T-helper 1 cell treated with Interleukin-12 subunit alpha and Interleukin-12 subunit beta and Interleukin-4 antibody, amounts not matched to agents 30 μg/mL and 1 μg/mL, for 36 hours (primary cell): ENCODE measurements at regions not wholly inside any gene's neighbourhood (a gene's known extent, or its start where the extent isn't known, plus 50 kb on each side); places are given as distances from the start of the nearest gene placed in this dataset.

Experiments
- H3K27ac Mint-ChIP-seq: one replicate; pipeline ENCODE4 v1.8.0; 2021; ENCODE audit warnings: mild to moderate bottlenecking, mixed read lengths
- H3K27me3 Mint-ChIP-seq: one replicate; pipeline ENCODE4 v1.8.0; 2021; ENCODE audit warnings: low read depth, mixed read lengths
- H3K36me3 Mint-ChIP-seq: one replicate; pipeline ENCODE4 v1.8.0; 2021; ENCODE audit warnings: low read depth, mixed read lengths
- H3K4me1 Mint-ChIP-seq: one replicate; pipeline ENCODE4 v1.8.0; 2021; ENCODE audit warnings: low read depth, mixed read lengths
- H3K4me3 Mint-ChIP-seq: one replicate; pipeline ENCODE4 v1.8.0; 2021; ENCODE audit warnings: mild to moderate bottlenecking, moderate library complexity, mixed read lengths
- H3K9me3 Mint-ChIP-seq: one replicate; pipeline ENCODE4 v1.8.0; 2021; ENCODE audit warnings: mixed read lengths

- no peaks in the 10 kb centered on the region for H3K4me1 Mint-ChIP-seq
- no peak overlapping the region for H3K27ac Mint-ChIP-seq
- no peak overlapping the region for H3K4me3 Mint-ChIP-seq
- no peaks in the 10 kb centered on the region for H3K9me3 Mint-ChIP-seq
- H3K27me3 Mint-ChIP-seq = no peaks in the 10 kb centered on the region
- no peaks in the 10 kb centered on the region for H3K36me3 Mint-ChIP-seq
Measured at GRCh38 chr7:118793582-118793981, 569.1 kb downstream of the ANKRD7 start.

- Mint-ChIP-seq H3K9me3 (no peaks in the 10 kb centered on the region), H3K4me1 (no peaks in the 10 kb centered on the region), H3K27ac (no peak overlapping the region), H3K27me3 (no peaks in the 10 kb centered on the region), H3K4me3 (no peak overlapping the region), H3K36me3 (no peaks in the 10 kb centered on the region)
Measured at GRCh38 chr7:118794419-118794818, 569.9 kb downstream of the ANKRD7 start.

DNA sequence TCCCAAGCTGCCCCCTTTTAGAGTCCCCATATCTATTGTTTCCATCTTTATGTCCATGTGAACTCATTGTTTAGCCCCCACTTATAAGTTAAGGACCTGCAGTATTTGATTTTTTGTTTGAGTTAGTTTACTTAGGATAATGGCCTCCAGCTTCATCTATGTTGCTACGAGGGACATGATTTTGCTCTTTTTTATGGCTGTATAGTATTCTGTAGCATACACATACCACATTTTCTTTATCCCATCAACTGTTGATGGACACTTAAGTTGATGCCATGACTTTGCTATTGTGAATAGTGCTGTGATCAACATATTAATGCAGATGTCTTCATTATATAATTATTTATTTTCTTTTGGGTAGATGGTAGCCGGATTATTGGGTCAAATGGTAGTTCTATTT lies 576.9 kb downstream of the ANKRD7 start:
- no peak overlapping the region for H3K4me3 Mint-ChIP-seq
- H3K36me3 Mint-ChIP-seq = no peaks in the 10 kb centered on the region
- no peaks in the 10 kb centered on the region for H3K27me3 Mint-ChIP-seq
- H3K27ac Mint-ChIP-seq = no peak overlapping the region
- H3K9me3 Mint-ChIP-seq = peaks cover 4% of the 10 kb centered on the region
- H3K4me1 Mint-ChIP-seq = no peaks in the 10 kb centered on the region

DNA sequence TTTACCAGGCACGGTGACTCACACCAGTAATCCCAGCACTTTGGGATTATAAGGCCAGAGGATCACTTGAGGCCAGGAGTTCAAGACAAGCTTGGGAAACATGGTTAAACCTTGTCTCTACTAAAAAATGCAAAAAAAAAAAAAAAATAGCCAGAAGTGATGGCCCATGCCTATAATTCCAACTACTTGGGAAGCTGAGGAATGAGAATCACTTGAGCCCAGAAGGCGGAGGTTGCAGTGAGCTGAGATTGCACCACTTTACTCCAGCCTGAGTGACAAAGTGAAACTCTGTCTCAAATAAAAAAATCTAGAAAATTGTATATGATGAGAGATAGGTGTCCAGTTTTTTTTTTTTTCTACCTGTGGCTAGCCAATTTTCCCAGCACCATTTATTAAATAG lies 578.2 kb downstream of the ANKRD7 start:
- Mint-ChIP-seq H3K4me1 (no peaks in the 10 kb centered on the region), H3K9me3 (peaks cover 4% of the 10 kb centered on the region), H3K27ac (no peak overlapping the region), H3K36me3 (no peaks in the 10 kb centered on the region), H3K27me3 (no peaks in the 10 kb centered on the region), H3K4me3 (no peak overlapping the region)

- no peaks in the 10 kb centered on the region for H3K36me3 Mint-ChIP-seq
- H3K4me3 Mint-ChIP-seq = no peak overlapping the region
- no peaks in the 10 kb centered on the region for H3K27me3 Mint-ChIP-seq
- no peaks in the 10 kb centered on the region for H3K4me1 Mint-ChIP-seq
- no peaks in the 10 kb centered on the region for H3K9me3 Mint-ChIP-seq
- H3K27ac Mint-ChIP-seq = no peak overlapping the region
Measured at GRCh38 chr7:118826246-118826645, 601.7 kb downstream of the ANKRD7 start.

DNA sequence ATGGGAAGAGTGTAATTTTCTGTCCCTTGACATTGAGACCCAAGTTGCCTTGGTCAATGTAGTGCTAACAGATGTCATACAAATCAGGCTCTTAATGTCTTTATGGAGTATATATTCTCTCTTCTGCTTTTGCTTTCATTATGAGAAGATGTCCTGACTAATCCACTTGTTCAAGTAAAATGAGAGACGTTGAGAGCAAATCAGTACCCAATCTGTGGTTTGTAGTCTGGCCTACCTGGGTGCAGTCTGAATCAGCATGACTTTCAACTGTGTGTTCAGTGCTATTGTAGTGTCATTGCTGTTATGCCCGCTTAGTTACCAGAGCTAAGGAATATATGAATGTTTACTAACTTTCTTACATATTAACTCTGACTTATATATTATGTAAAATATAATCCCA lies 612.4 kb downstream of the ANKRD7 start:
- Mint-ChIP-seq H3K27me3 (no peaks in the 10 kb centered on the region), H3K36me3 (no peaks in the 10 kb centered on the region), H3K4me3 (no peak overlapping the region), H3K27ac (no peak overlapping the region), H3K9me3 (peaks cover 4% of the 10 kb centered on the region), H3K4me1 (no peaks in the 10 kb centered on the region)

DNA sequence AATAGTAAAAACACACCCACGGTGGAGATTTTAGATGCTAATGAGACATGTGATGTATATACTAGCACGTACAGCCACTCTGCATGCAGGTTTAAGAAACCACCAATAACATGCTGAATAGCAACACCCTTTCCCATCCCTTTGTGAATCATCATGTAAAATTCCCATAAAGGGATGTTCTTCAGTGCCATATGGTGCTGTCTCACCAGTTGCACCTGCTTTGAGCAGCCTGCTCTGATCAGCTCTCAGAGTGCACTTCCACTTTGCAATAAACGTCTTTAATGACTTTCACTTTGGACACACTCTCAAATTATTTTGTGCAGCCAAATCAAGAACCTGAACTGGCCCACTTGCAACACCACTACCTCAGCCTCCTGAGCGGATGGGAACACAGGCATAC lies 615.0 kb downstream of the ANKRD7 start:
- Mint-ChIP-seq H3K36me3 (no peaks in the 10 kb centered on the region), H3K4me3 (no peak overlapping the region), H3K9me3 (no peaks in the 10 kb centered on the region), H3K27ac (no peak overlapping the region), H3K27me3 (no peaks in the 10 kb centered on the region), H3K4me1 (no peaks in the 10 kb centered on the region)

- H3K4me3 Mint-ChIP-seq = no peak overlapping the region
- no peaks in the 10 kb centered on the region for H3K36me3 Mint-ChIP-seq
Measured at GRCh38 chr7:118843456-118843855, 619.0 kb downstream of the ANKRD7 start.

GRCh38 chr7:118844748-118845147 lies 620.2 kb downstream of the ANKRD7 start:
- Mint-ChIP-seq H3K4me1 (no peaks in the 10 kb centered on the region), H3K4me3 (no peak overlapping the region), H3K36me3 (no peaks in the 10 kb centered on the region), H3K9me3 (no peaks in the 10 kb centered on the region), H3K27ac (no peak overlapping the region), H3K27me3 (no peaks in the 10 kb centered on the region)

More at GRCh38 chr7:118843456-118843855, 619.0 kb downstream of the ANKRD7 start:
- Mint-ChIP-seq H3K4me1 (no peaks in the 10 kb centered on the region), H3K9me3 (no peaks in the 10 kb centered on the region), H3K27me3 (no peaks in the 10 kb centered on the region), H3K27ac (no peak overlapping the region)

GRCh38 chr7:118845791-118846190 lies 621.3 kb downstream of the ANKRD7 start:
- Mint-ChIP-seq H3K4me3 (no peak overlapping the region), H3K4me1 (no peaks in the 10 kb centered on the region), H3K36me3 (no peaks in the 10 kb centered on the region), H3K9me3 (no peaks in the 10 kb centered on the region), H3K27ac (no peak overlapping the region), H3K27me3 (no peaks in the 10 kb centered on the region)

DNA sequence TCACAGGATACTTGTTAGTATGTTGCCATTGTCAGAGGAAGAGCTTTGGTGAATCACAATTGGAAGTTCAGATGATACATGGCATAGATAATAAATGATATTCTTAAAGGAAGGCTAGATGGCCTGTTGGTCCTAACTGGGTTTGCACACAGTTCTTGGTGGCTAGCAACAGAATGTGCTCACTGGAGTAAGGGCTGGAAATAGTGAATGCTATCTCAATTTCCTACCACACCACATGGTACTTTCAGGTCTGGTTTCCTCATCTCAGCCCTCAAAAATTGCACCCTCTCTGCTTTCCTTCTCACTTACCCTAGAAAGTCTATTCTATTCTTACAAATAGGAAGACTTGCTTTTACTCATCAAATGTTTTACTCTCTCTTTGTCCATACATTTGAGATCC lies 622.5 kb downstream of the ANKRD7 start:
- H3K4me3 Mint-ChIP-seq = no peak overlapping the region
- no peaks in the 10 kb centered on the region for H3K4me1 Mint-ChIP-seq
- H3K36me3 Mint-ChIP-seq = no peaks in the 10 kb centered on the region
- no peak overlapping the region for H3K27ac Mint-ChIP-seq
- H3K9me3 Mint-ChIP-seq = no peaks in the 10 kb centered on the region
- no peaks in the 10 kb centered on the region for H3K27me3 Mint-ChIP-seq

GRCh38 chr7:118855290-118855689 lies 630.8 kb downstream of the ANKRD7 start:
- peaks cover 4% of the 10 kb centered on the region for H3K9me3 Mint-ChIP-seq
- H3K27me3 Mint-ChIP-seq = no peaks in the 10 kb centered on the region
- H3K4me3 Mint-ChIP-seq = no peak overlapping the region
- H3K27ac Mint-ChIP-seq = no peak overlapping the region
- no peaks in the 10 kb centered on the region for H3K4me1 Mint-ChIP-seq
- H3K36me3 Mint-ChIP-seq = no peaks in the 10 kb centered on the region

- Mint-ChIP-seq H3K27ac (no peak overlapping the region), H3K4me1 (no peaks in the 10 kb centered on the region), H3K27me3 (no peaks in the 10 kb centered on the region), H3K9me3 (peaks cover 4% of the 10 kb centered on the region), H3K36me3 (no peaks in the 10 kb centered on the region), H3K4me3 (no peak overlapping the region)
Measured at GRCh38 chr7:118858651-118859149, 634.2 kb downstream of the ANKRD7 start.

GRCh38 chr7:118861581-118861980 lies 637.1 kb downstream of the ANKRD7 start:
- H3K36me3 Mint-ChIP-seq = no peaks in the 10 kb centered on the region
- no peak overlapping the region for H3K4me3 Mint-ChIP-seq

DNA sequence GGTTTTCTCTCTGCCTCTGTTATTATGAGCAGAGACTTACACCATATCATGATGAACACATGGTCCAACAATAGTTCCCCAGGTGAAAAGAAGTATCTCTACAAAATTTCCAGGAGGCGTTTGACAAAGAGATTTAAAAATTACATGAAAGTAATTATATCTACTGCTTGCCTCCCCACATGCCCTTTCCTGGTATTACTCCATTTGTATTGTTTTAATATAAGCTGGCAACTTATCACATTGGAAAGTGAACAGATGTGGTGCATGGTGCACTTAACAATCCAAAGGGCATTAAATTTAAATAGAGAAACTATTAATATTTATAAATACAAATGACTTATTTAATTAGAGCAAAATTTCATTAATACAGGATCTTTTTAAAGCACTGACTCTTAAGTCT lies 638.2 kb downstream of the ANKRD7 start:
- Mint-ChIP-seq H3K36me3 (no peaks in the 10 kb centered on the region), H3K27ac (no peak overlapping the region), H3K9me3 (peaks cover under 1% of the 10 kb centered on the region), H3K4me1 (no peaks in the 10 kb centered on the region), H3K4me3 (no peak overlapping the region), H3K27me3 (no peaks in the 10 kb centered on the region)

More at GRCh38 chr7:118861581-118861980, 637.1 kb downstream of the ANKRD7 start:
- H3K27me3 Mint-ChIP-seq = no peaks in the 10 kb centered on the region
- peaks cover 4% of the 10 kb centered on the region for H3K9me3 Mint-ChIP-seq
- no peak overlapping the region for H3K27ac Mint-ChIP-seq
- no peaks in the 10 kb centered on the region for H3K4me1 Mint-ChIP-seq

DNA sequence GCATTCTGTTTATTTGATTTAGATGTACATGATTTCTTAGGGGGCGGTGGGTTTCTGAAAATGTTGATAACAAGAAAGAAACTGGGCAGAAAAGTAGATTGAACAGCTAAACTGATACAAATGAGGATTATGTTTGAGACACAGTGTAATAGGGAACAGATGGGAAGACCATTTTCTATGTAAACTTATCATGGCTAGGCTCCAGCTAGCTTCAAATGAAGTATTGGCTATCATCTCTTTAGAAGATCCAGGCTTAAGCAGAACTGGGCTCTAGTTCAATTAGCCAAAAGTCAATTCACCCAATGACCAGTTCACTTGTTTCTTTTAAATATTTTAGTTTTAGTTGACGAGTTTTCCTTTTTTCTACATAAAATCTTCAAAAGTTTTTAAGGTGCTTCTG lies 639.5 kb downstream of the ANKRD7 start:
- Mint-ChIP-seq H3K9me3 (no peaks in the 10 kb centered on the region), H3K27ac (no peak overlapping the region), H3K27me3 (no peaks in the 10 kb centered on the region), H3K36me3 (no peaks in the 10 kb centered on the region), H3K4me3 (no peak overlapping the region), H3K4me1 (no peaks in the 10 kb centered on the region)
